ENCODE measurements at regions not wholly inside any gene's neighbourhood (a gene's known extent, or its start where the extent isn't known, plus 50 kb on each side); places are given as distances from the start of the nearest gene placed in this dataset.

DNA sequence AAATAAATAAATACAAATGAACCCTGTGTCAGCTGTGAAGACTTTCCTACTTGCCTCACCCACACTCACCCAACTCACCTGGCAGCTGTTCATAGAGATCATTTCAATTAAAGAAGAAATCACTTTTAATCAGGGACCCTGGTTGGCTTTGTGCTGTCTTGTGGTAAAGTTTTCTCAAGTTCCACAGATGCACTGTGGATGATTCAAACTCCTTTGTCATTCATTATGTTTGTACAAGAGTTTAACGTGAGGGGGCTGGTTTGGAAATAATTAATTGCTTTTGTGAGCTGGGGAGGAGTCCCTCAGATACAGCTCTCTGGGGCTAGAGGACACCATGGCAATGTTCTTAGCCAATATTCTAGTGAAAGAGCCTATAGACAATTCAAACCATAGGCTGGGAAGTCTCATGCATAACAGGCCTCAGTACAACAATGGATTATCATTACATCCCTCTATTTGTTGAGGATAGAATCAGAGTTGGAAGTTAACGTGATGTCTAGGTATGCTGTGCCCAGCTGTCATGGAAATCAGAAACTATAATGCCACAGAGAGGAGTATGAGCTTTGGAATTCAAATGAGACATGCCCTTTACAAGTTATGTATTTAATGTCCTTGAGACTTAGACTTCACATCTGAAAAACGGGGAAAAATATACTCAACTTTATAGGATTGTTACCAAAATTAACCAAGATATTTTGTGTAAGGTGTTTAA, 698.5 kb downstream of the KCNA4 start:
- no peak for DNase-seq (ENCODE audit: extremely low read depth, low read depth)
- H3K4me3 ChIP-seq (replicated peaks; ENCODE audit: low read depth, low read length), result no peak overlapping the region
- TF ChIP-seq, protein P1, sequence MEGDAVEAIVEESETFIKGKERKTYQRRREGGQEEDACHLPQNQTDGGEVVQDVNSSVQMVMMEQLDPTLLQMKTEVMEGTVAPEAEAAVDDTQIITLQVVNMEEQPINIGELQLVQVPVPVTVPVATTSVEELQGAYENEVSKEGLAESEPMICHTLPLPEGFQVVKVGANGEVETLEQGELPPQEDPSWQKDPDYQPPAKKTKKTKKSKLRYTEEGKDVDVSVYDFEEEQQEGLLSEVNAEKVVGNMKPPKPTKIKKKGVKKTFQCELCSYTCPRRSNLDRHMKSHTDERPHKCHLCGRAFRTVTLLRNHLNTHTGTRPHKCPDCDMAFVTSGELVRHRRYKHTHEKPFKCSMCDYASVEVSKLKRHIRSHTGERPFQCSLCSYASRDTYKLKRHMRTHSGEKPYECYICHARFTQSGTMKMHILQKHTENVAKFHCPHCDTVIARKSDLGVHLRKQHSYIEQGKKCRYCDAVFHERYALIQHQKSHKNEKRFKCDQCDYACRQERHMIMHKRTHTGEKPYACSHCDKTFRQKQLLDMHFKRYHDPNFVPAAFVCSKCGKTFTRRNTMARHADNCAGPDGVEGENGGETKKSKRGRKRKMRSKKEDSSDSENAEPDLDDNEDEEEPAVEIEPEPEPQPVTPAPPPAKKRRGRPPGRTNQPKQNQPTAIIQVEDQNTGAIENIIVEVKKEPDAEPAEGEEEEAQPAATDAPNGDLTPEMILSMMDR (IDR thresholded peaks at IDR 0.05; ENCODE audit: low read depth, low read length, missing control alignments), result no peak

DNA sequence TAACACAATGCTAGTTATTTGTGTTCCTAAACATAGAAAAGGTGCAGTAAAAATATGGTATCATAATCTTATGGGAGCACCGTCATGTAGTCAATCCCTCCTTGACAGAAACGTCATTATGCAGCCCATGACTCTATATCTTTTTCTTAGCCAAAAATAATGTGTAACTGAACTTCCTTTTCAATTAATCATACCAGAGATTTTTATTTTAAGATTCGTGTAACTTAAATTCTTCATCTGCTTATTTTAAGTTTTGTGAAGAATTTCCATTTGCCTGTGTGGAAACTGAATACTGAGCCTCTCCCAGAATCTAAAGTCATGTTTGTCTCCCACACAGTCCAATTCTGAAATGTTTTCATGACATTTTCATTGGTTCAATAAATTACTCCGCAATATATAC, 699.1 kb downstream of the KCNA4 start:
- TF ChIP-seq, protein P1 (IDR thresholded peaks at IDR 0.05; ENCODE audit: low read depth, low read length, missing control alignments), result no peak
- H3K4me3 ChIP-seq (replicated peaks; ENCODE audit: low read depth, low read length), result no peak overlapping the region
- DNase-seq (ENCODE audit: extremely low read depth, low read depth), result no peak

DNA sequence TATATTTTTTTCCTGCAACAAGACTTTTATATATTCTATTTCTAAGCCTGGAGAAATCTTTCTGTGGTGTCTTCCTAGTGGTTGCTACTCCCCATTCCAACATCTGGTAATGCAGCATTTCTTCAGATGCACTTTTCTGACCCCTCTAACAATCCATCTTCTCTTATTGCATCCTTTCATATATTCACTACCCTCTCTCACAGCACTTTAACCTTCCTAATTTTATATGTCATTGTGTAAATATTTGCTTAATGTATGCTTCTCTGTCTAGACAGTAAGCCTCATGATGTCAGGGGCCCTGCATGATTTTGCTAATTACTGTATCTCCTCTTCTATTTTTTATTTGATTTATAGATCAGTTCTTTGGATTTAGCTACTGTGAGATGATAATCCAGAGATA, 701.6 kb downstream of the KCNA4 start:
- TF ChIP-seq, protein P1 (IDR thresholded peaks at IDR 0.05; ENCODE audit: low read depth, low read length, missing control alignments), result no peak
- H3K4me3 ChIP-seq (replicated peaks; ENCODE audit: low read depth, low read length), result no peak overlapping the region
- DNase-seq (ENCODE audit: extremely low read depth, low read depth), result no peak

DNA sequence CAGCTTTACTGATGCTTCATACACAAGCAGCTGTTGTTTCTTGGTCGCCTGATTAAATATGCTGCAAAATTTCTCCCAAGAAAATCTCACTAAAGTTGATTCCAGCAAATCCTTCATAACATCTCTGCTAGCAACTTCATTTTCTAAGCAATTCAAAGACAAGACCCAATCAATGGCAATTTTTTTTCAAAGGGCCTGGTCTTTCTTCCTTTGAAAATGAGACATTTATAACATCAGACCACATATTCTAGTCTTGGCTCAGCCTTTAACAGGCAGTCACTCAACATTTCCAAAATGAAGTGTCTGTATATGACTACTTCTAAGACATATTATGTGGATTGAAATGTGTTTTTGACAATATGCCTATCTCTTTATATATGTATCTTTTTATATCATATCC, 702.6 kb downstream of the KCNA4 start:
- no peak for DNase-seq (ENCODE audit: extremely low read depth, low read depth)
- TF ChIP-seq, protein P1 (IDR thresholded peaks at IDR 0.05; ENCODE audit: low read depth, low read length, missing control alignments), result no peak

DNA sequence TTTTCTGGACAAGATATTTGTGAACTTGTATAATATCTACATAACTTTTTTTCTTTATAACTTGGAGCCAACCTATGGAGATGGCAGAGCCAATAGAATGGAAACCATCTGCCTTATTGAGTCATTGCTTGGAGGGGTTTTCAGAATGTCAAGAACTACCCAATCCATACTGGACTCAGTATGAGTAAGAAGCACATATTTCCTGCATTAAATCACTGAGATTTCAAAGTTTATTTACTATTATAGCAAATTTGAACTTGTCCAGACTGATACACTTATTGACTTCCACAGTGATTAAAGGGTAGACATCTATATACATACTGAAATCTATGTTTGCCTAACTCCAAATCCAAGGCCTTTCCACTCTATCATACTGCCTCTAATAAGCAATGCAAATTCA, 704.0 kb downstream of the KCNA4 start:
- TF ChIP-seq, protein P1 (IDR thresholded peaks at IDR 0.05; ENCODE audit: low read depth, low read length, missing control alignments), result no peak
- DNase-seq (ENCODE audit: extremely low read depth, low read depth), result no peak
- H3K4me3 ChIP-seq (replicated peaks; ENCODE audit: low read depth, low read length), result no peak overlapping the region

More for the DNA sequence above, 702.6 kb downstream of the KCNA4 start:
- H3K4me3 ChIP-seq (replicated peaks; ENCODE audit: low read depth, low read length), result no peak overlapping the region

DNA sequence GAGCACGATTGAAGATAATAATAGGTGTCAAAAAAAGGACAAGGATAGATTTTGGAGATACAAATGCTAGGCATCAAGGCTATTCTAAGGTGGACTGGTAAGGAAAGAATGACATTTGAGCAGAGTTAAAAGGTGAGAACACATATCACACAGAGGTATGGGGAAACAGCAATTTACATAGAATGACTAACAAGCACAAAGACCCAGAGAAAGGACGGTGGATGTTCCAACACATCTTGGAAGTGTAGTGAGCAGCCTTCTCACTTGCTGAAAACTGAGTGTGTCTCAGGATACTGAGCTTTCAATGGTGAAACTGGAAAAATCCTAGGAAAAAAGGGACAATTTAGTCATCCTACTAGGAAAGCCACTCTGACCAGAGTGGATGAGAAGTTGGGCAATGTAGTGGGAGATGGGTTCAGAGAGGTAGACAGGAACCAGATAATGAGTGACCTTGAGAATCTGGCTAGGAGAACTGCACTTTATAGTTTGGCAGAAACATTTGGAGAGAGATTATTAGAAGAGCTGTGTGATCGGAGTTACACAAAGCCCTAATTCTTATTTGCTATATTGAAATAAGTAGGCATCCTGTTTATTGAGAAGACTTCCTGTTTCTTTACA, 706.0 kb downstream of the KCNA4 start:
- TF ChIP-seq, protein P1 (IDR thresholded peaks at IDR 0.05; ENCODE audit: low read depth, low read length, missing control alignments), result no peak
- no peak for DNase-seq (ENCODE audit: extremely low read depth, low read depth)
- no peak overlapping the region for H3K4me3 ChIP-seq (replicated peaks; ENCODE audit: low read depth, low read length)
